ENCODE measurements at regions not wholly inside any gene's neighbourhood (a gene's known extent, or its start where the extent isn't known, plus 50 kb on each side); places are given as distances from the start of the nearest gene placed in this dataset.

- DNase-seq = no peak
These were observed 50.6 kb upstream of the DOK6 start for GRCh38 chr18:69349912-69350597.

Measured in SHP77 (cell line).